ENCODE measurements at regions not wholly inside any gene's neighbourhood (a gene's known extent, or its start where the extent isn't known, plus 50 kb on each side); places are given as distances from the start of the nearest gene placed in this dataset.

GRCh38 chr1:55943012-55943411 is 636.4 kb downstream of the PLPP3 start:
- TF ChIP-seq EZH2 (IDR thresholded peaks at IDR 0.05; ENCODE audit: insufficient read depth, poor library complexity, severe bottlenecking) = no peak
- no peak for TF ChIP-seq EZH2phosphoT487 (IDR thresholded peaks at IDR 0.05; ENCODE audit: insufficient read depth, low read depth)
